ENCODE measurements at regions not wholly inside any gene's neighbourhood (a gene's known extent, or its start where the extent isn't known, plus 50 kb on each side); places are given as distances from the start of the nearest gene placed in this dataset.

GRCh38 chr4:24057915-24058559 lies 168.2 kb upstream of the PPARGC1A start:
- TF ChIP-seq CTCF (conservative IDR thresholded peaks at IDR 0.05; ENCODE audit: low read length) = no peak
- no peak for TF ChIP-seq EZH2phosphoT487 (IDR thresholded peaks at IDR 0.05; ENCODE audit: borderline replicate concordance)
